K562 (cell line): ENCODE measurements at regions not wholly inside any gene's neighbourhood (a gene's known extent, or its start where the extent isn't known, plus 50 kb on each side); places are given as distances from the start of the nearest gene placed in this dataset.

Experiments used
- ARNT ChIP-seq, 2 experiments: fragments of 450-650 bp; IDR thresholded peaks; 2 replicates each; pipeline ENCODE4 v1.6.1; 2016; ENCODE audit warnings: mild to moderate bottlenecking in 1 of 2
- FUS ChIP-seq: fragments of 200-400 bp; formaldehyde crosslinking; optimal IDR thresholded peaks from 2 replicates; pipeline ENCODE3; 2017; ENCODE audit warnings: low read depth, low read length
- KAT8 ChIP-seq: fragments of 450-650 bp; IDR thresholded peaks from 2 replicates; pipeline ENCODE4 v1.6.1; 2016; ENCODE audit warnings: low read depth, mild to moderate bottlenecking
- NELFE ChIP-seq: IDR thresholded peaks from 2 replicates; pipeline ENCODE4 v1.6.1; 2011; ENCODE audit warnings: mild to moderate bottlenecking; ENCODE audit not compliant: insufficient read depth, insufficient read length
- NR2F6 ChIP-seq: fragments of 450-650 bp; formaldehyde crosslinking; IDR thresholded peaks from 2 replicates; pipeline ENCODE4 v1.4.0; 2020; ENCODE audit warnings: mild to moderate bottlenecking
- RFX5 ChIP-seq: IDR thresholded peaks from 2 replicates; pipeline ENCODE4 v1.6.1; 2011; ENCODE audit warnings: low read depth, mild to moderate bottlenecking, improper control_type of control experiment, low read length
- ZNF830 ChIP-seq: fragments of 250-450 bp; sonication (Bioruptor Pico); IDR thresholded peaks from 2 replicates; pipeline ENCODE4 v1.5.0; 2021; ENCODE audit warnings: mild to moderate bottlenecking
- TF ChIP-seq, protein P1 (sequence below): sonication (generic); formaldehyde crosslinking; IDR thresholded peaks from 2 replicates; pipeline ENCODE4 v1.8.0; 2022; ENCODE audit warnings: mild to moderate bottlenecking, missing genetic modification reagents
- TF ChIP-seq, protein P2 (sequence below): sonication (generic); formaldehyde crosslinking; IDR thresholded peaks from 2 replicates; pipeline ENCODE4 v1.9.0; 2022; ENCODE audit warnings: mild to moderate bottlenecking, missing genetic modification reagents
- TF ChIP-seq, protein P3 (sequence below): fragments of 250-450 bp; sonication (Bioruptor Pico); IDR thresholded peaks from 2 replicates; pipeline ENCODE4 v1.5.0; 2021; ENCODE audit warnings: mild to moderate bottlenecking, moderate library complexity
- TF ChIP-seq, protein P4 (sequence below): fragments of 250-450 bp; sonication (Bioruptor Pico); IDR thresholded peaks from 2 replicates; pipeline ENCODE4 v1.4.0; 2020; ENCODE audit warnings: borderline replicate concordance
- TF ChIP-seq, protein P5 (sequence below): fragments of 250-450 bp; sonication (Bioruptor Pico); IDR thresholded peaks from 2 replicates; pipeline ENCODE4 v1.5.0; 2021; ENCODE audit warnings: mild to moderate bottlenecking, borderline replicate concordance

DNA sequence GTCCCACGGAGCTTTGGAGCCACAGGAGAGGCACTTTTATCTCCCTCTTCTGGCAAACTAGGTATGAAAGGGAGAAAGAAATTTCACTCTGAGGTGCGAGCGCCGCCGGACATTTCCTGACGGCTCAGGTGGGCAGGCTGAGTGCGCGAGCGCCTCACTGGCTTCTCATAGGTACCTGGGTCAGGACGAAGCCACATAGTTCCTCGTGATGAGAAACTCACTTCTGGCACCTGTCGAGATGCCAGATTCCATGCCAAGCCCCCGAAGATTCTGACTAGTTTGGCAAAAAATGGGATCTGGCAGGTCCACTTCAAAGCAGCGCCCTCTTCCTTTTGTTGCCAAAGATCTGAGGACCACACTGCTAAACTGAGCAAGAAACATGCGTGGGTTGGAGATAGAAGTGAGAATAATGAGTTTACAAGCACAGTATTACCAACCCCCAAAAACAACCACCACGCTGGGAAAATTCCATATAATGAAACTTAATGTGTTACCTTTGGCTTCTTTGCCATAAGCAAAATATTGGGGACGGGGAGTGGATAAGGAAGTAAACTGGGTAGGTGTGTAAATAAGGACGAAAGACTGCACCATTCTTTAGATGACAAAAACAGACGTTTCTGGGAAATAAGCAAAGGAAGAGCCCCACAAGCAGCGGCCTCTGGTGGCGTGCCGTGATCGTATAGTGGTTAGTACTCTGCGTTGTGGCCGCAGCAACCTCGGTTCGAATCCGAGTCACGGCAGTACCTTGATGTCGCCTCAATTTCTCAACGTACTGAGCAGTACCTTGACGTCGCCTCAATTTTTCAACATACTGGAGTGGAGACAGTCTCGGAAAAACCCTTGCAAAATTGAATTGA lies 89.8 kb upstream of the PRSS16 start (continued):
- TF ChIP-seq NELFE (no peak), NR2F6 (CRISPR knock-in tag) (no peak), FUS (no peak), RFX5 (no peak), KAT8 (no peak), ARNT (IDR thresholded peaks at IDR 0.05) (peak; percentile 55 to 91; a peak in 2 of 4 replicates), ZNF830 (CRISPR knock-in tag) (no peak)
- TF ChIP-seq, protein P1, sequence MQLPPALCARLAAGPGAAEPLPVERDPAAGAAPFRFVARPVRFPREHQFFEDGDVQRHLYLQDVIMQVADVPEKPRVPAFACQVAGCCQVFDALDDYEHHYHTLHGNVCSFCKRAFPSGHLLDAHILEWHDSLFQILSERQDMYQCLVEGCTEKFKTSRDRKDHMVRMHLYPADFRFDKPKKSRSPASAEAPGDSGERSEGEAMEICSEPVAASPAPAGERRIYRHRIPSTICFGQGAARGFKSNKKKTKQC, result no peak
- TF ChIP-seq, protein P2, sequence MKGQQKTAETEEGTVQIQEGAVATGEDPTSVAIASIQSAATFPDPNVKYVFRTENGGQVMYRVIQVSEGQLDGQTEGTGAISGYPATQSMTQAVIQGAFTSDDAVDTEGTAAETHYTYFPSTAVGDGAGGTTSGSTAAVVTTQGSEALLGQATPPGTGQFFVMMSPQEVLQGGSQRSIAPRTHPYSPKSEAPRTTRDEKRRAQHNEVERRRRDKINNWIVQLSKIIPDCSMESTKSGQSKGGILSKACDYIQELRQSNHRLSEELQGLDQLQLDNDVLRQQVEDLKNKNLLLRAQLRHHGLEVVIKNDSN (CRISPR knock-in tag), result no peak
- TF ChIP-seq, protein P3, sequence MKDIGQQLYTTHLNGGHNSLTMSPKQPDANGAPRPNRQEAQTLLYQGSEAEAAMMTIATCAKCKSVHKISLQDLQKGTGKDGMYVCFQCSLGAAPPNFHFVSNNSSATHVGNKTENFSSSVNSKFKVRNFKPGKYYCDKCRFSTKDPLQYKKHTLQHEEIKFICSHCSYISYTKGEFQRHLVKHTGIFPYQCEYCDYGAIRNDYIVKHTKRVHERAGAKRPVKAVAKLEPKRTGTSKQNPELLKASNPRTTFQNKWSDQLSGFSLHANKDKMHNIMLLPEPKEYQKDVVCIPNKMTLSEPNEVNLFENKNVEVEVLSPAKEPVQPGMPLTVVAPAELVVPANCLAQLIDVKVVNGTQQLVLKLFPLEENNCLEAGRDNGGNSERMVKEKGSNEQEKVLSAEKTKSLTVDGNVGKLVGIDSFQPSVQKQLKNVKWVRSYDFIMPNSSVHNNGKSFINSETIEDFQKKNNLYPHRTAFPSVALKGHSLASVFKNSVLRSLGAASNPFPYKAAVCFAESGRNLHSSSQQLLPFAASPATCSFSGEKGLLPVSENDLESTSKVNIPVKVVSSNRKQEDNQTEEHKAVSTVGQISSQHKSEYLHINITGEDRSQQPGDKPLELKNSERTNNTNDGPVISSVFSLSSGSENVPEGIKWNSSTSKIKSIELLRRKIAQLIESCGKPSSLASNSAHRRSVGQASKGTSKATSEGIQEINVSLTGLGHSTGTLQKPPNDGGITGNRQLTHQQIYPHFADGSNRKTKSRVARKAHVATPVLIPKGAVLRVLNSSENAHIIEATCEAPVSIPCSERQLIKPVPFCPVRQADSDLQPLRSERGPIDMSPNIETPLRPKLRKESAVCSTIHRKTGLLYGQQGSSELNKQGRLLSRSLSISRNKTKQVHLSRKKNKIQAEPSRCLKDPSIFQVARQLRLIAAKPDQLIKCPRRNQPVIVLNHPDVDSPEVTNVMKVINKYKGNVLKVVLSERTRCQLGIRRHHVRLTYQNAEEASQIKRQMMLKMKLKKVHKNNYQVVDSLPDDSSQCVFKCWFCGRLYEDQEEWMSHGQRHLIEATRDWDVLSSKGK (CRISPR knock-in tag), result no peak
- TF ChIP-seq, protein P4, sequence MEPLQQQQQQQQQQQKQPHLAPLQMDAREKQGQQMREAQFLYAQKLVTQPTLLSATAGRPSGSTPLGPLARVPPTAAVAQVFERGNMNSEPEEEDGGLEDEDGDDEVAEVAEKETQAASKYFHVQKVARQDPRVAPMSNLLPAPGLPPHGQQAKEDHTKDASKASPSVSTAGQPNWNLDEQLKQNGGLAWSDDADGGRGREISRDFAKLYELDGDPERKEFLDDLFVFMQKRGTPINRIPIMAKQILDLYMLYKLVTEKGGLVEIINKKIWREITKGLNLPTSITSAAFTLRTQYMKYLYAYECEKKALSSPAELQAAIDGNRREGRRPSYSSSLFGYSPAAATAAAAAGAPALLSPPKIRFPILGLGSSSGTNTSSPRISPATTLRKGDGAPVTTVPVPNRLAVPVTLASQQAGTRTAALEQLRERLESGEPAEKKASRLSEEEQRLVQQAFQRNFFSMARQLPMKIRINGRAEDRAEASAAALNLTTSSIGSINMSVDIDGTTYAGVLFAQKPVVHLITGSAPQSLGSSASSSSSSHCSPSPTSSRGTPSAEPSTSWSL (CRISPR knock-in tag), result no peak
- TF ChIP-seq, protein P5, sequence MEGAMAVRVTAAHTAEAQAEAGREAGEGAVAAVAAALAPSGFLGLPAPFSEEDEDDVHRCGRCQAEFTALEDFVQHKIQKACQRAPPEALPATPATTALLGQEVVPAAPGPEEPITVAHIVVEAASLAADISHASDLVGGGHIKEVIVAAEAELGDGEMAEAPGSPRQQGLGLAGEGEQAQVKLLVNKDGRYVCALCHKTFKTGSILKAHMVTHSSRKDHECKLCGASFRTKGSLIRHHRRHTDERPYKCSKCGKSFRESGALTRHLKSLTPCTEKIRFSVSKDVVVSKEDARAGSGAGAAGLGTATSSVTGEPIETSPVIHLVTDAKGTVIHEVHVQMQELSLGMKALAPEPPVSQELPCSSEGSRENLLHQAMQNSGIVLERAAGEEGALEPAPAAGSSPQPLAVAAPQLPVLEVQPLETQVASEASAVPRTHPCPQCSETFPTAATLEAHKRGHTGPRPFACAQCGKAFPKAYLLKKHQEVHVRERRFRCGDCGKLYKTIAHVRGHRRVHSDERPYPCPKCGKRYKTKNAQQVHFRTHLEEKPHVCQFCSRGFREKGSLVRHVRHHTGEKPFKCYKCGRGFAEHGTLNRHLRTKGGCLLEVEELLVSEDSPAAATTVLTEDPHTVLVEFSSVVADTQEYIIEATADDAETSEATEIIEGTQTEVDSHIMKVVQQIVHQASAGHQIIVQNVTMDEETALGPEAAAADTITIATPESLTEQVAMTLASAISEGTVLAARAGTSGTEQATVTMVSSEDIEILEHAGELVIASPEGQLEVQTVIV (CRISPR knock-in tag), result no peak
